ENCODE measurements at regions not wholly inside any gene's neighbourhood (a gene's known extent, or its start where the extent isn't known, plus 50 kb on each side); places are given as distances from the start of the nearest gene placed in this dataset.

DNA sequence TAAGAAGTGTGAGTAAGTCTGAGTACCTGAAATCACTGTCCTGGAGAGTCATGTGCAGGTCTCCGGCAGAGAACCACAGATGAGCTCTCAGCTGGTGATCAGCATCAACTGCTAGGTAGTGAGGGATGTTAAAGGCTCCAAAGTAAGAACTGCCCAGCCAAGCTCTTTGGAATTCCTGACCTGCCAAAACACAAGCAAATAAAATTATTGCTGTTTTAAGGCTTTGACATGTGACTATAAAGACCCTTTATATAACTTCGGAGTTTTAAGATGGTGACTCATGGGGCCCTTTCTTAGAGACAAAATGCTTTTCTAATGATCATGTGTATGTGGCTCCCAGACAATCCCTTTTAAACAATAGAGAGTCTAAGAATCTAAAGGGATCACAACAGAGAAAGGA is 855.7 kb downstream of the TRIB2 start:
- in situ Hi-C loops (cut with MboI; ENCODE audit: low sequenced_read_pairs), result no loop called here

DNA sequence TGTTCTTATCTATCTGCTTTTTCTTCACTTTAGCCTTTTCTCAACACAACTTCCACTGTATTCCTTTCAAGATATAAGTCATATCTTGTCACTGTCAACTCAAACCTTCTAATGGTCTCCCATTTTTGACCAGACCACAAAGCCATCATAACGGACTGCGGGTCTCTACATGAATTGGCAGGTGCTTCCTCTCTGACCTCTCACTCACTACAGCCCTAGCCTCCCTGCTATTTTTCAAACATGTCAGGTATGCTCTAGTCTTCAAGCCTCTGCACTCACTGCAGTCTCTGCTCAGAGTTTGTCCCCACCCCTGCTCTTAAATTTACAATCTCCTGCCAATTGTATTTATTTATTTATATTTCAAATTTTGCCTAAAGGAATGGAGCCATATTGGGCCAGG is 858.1 kb downstream of the TRIB2 start:
- in situ Hi-C loops (cut with MboI; ENCODE audit: low sequenced_read_pairs), result no loop called here

DNA sequence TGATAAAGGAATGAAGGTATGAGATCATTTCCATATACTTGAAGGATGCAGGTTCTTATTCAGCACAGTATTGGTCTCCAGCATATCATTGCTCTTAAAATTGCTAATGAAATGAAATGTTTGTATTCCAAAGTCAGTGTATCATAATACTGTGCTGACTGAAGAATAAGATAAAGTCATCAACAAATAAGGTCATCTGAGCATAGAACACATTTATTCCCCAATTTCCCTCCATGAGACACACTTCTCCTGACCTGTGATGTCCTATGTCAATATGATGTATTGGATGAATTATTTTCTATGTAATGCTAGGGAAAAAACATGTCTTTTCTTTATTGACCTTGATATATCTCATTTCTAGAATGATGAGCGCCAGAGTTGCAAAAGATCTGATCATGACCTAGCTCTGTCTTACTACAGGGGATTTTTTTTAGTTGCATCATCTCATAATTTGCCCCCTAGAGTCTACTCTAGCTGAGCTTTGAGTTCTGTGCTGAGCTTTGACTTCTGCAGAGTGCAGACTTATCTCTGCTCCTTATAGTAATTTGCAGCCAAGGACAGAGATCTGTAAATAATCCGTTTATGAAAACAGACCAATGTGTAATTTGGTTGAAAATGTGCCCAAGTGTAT is 859.8 kb downstream of the TRIB2 start:
- in situ Hi-C loops (cut with MboI; ENCODE audit: low sequenced_read_pairs), result no loop called here

DNA sequence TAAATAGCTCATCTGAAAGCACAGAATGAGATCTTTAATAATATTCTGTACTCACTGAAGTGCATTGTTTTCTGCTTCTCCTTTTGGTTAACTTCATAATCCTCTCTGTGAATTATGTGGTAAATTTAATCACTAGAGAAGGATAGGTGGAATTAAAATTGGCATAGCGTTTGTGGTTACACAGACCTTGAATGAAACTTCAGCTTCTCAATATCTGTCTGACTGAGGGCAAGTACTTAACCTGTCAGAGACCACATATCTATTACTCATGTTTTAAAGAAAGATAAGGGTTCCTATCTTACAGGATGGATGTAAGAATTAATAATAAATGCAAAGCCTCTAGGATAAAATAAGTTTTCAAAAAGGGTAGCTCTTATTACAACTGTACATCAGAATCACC is 861.8 kb downstream of the TRIB2 start:
- in situ Hi-C loops (cut with MboI; ENCODE audit: low sequenced_read_pairs), result no loop called here

DNA sequence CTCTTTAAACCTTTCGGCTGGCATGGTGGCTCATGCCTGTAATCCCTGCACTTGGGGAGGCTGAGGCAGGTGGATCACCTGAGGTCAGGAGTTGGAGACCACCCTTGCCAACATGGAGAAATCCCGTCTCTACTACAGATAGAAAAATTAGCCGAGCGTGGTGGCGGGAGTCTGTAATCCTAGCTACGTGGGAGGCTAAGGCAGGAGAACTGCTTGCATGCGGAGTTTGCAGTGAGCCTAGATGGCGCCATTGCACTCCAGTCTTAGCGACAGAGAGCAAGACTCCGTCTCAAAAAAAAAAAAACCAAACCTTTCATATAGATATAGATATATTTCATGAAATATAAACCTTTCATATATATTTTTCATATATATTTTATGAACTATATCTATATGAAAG is 864.7 kb downstream of the TRIB2 start:
- in situ Hi-C loops (cut with MboI; ENCODE audit: low sequenced_read_pairs), result no loop called here

DNA sequence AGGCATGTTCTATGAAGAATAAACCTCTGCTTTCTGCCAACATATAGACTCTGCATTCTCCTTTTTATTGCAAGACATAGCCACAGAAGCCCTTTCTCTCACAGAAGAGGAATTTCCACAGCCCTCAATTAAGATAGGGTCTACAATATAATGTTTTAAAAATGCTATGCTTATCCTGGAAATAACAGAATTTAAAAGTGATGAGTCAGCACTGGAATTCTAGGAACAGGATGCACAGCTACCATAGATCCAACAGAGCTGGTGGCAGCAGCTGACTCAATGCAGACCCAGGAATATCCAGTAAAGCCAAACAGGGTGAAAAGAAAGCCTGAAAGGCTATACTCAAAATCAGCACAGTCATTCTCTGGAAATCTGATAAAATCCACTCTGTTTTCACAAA is 866.9 kb downstream of the TRIB2 start:
- in situ Hi-C loops (cut with MboI; ENCODE audit: low sequenced_read_pairs), result no loop called here

DNA sequence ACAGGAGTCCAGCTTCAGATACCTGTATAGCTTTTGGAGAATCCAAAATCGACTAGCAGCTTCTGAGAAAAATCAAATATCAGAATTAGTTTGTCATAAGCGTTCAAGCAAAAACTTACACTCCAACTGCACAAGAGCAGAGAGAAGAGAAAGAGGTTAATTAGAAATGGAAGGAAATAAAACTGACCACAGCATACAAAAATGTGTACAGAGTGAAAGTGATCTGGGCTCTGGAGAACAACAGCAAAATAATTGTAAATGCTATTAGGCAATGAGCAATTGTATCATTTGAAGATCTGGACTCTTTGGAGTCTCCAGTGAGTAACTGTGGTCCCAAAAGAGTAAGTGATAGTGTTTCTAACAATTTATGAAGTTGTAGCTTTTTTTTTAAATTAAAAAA is 867.3 kb downstream of the TRIB2 start:
- in situ Hi-C loops (cut with MboI; ENCODE audit: low sequenced_read_pairs), result no loop called here

DNA sequence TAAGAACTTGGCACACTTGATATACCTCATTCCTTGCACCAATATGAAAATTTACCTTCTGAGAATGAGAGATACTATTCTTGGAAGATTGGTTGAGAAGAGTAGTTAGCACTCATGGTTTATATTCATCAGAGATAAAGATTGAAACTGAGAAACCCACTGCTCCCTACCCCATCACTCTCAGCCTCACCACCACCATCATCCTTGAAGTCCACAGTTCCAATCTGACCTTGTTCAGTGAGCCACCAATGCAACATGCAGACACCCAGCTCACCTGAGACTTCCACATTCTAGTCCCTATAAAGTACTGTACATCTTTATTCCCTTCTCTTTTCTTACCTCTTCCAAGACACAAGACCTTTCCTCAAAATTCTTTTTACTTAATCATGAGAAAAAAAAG is 869.0 kb downstream of the TRIB2 start:
- in situ Hi-C loops (cut with MboI; ENCODE audit: low sequenced_read_pairs), result no loop called here

DNA sequence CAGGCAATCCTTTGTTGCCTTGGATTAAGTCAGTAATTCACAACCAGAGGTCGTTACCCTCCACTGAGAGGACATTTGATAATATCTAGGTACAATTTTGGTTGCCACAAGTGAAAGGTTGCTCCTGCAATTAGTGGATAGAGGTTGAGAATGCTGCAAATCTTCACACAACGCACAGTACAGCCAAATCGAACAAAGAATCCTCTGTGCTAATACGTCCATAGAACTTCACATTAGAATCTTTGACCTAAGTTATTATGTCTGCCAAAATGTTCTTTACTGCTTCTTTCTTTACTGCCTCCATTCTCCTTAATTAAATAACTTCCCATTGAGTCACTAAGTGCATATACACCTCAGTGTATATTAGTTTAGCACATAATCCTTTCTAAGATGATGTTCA is 879.5 kb downstream of the TRIB2 start:
- in situ Hi-C loops (cut with MboI; ENCODE audit: low sequenced_read_pairs), result no loop called here

DNA sequence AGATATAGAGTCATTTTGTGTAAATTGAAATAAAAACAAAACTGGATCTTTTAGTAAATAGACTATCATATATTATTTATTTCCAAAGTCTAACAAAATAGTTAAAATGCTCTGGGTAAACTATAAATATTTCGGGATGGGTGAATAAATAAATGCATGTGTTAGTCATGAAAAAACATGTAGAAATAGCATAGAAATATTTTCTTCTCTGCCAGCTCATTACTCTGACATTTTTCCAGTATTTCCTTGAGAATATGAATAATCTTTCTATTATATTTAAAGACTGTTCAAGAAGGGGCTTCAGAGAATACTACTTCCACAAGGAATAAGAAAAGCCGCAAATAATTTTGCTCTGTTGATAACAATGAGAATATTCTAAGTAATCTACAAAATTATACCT is 880.4 kb downstream of the TRIB2 start:
- in situ Hi-C loops (cut with MboI; ENCODE audit: low sequenced_read_pairs), result no loop called here

DNA sequence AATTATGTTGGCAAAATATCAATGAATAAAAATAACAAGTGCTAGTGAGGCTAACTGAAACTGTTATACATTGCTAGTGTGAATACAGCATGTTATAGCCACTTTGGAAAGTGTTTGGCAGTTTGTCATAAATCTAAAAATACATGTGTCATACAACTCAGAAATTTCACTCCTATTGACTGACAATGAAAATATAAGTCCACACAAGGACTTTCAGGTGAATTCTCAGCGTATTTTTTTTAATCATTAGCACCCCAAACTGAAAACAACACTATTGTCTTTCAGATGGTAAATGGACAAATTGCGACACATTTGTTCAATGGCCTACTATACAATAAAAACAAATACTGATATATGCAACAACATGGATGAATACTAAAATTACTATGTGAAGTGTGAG is 884.8 kb downstream of the TRIB2 start:
- in situ Hi-C loops (cut with MboI; ENCODE audit: low sequenced_read_pairs), result no loop called here

DNA sequence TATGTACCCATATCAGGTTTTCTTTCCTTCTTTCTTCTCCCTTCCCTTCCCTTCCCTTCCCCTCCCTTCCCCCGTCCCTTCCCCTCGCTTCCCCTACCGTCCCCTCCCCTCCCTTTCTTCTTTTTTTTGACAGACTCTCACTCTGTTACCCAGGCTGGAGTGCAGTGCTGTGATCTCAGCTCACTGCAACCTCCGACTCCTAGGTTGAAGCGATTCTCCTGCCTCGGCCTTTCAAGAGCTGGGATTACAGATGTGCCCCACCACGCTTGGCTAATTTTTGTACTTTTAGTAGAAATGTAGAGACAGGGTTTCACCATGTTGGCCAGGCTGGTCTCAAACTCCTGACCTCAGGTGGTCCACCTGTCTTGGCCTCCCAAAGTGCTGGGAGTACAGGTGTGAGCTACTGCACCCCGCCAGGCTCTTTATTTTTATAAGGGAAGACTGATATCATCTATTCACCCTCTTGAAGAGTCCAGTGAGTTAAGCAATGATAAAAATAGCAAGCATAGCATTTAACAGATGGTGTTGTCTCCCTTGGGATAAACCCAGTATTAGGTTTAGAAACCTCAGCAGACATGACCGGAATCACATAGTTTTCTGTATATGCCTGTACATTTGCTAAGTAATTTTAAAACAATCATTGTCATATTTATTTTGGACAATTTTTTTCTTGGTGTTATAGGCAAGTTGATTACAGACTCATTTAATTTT is 888.4 kb downstream of the TRIB2 start:
- in situ Hi-C loops (cut with MboI; ENCODE audit: low sequenced_read_pairs), result no loop called here

DNA sequence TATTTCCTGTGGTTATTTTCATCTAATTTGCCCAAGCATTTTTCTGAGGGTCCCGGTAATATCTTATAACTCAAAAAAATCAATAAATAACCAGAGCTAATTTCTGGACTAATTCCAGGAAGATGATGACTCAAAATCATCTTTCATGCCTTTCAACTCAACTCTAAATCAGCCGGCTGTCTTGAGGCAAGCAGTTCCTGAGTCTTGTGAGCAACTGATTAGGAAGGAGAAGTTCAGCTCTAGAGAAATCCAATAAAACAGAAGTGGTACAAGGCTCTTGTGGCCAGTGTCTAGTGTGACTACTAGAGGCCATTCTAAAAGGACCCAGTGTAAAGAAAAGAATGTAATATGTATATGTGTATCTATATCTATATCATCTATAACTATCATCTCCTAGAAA is 890.4 kb downstream of the TRIB2 start:
- in situ Hi-C loops (cut with MboI; ENCODE audit: low sequenced_read_pairs), result no loop called here

DNA sequence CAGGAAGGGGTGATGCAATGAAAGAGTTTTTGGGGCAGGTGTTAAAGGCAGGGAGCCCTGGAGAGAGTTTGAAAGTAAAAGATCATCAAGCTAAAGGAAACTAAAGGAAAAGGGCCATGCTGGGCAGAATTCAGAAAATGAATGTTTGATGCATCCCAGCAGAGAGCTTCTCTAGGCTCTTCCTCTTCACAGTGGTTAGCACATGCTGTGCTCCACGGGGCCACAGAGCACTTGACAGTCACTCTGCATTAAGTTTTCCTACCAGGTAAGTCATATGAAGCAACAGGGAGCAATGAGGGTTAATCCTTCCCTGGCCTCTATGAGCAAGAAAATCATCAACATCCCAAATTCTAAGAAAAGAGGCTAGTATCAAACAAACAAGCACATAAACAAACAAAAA is 895.2 kb downstream of the TRIB2 start:
- in situ Hi-C loops (cut with MboI; ENCODE audit: low sequenced_read_pairs), result no loop called here

DNA sequence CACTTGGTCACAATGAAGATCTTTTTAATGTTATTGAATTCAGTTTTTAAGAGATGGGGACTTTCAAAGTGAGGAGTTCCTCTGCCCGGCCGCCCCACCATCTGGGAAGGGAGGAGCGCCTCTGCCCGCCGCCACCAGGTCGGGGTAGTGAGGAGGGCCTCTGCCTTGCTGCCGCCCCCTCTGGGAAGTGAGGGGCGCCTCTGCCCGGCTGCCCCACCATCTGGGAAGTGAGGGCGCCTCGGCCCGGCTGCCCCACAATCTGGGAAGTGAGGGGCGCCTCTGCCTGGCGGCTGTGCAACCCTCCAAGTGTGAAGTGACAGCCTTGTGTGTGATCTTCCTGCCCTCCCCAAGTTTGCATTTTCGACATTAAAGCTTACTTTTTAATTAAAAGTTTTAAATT is 899.3 kb downstream of the TRIB2 start:
- in situ Hi-C loops (cut with MboI; ENCODE audit: low sequenced_read_pairs), result no loop called here

DNA sequence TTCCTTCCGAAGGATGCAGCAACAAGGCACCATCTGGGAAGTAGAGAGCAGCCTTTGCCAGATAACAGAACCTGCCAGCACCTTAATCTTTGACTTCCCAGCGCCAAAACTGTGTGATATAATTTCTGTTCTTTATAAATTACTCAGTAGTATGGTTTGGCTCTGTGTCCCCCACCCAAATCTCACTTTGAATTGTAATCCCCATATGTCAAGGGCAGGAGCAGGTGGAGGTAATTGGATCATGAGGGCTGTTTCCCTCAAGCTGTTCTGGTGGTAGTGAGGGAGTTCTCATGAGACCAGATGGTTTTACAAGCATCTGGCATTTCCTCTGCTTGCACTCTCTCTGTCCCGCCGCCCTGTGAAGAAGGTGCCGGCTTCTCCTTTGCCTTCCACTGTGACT is 899.9 kb downstream of the TRIB2 start:
- in situ Hi-C loops (cut with MboI; ENCODE audit: low sequenced_read_pairs), result no loop called here

DNA sequence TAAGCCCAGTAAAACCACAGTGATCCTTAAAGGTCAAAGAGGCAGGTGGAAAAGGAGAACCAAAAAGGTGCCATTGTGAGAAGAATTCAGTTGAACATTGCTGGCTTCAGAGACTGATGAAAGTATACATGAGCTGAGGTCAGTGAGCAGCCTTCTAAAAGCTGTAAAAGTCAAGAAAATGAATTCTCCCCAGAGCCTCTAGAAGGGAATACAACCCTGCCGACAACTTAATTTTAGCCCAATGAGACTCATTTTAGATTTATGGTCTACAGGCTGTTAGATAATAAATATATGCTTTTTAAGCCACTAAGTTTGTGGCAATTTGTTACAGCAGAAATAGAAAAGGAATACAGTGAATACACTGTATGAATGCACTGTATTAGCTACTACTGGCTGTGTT is 911.4 kb downstream of the TRIB2 start:
- in situ Hi-C loops (cut with MboI; ENCODE audit: low sequenced_read_pairs), result no loop called here

DNA sequence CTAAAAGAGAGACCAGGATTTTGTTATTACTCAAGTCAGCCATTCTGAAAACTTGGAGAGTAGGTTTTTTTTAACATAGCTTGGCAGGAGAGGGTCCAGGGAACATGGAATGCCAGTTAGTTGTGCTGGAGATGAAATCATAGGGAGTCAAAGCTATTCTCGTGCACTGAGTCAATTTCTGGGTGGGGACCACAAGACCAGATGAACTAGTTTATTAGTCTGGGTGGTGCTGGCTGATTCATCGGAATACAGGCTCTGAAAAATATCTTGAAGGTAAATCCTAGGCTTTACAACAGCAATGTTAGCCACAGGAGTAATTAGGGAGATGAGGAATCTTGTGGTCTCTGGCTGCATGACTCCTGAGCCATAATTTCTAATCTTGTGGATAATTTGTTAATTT is 921.4 kb downstream of the TRIB2 start:
- in situ Hi-C loops (cut with MboI; ENCODE audit: low sequenced_read_pairs), result no loop called here

DNA sequence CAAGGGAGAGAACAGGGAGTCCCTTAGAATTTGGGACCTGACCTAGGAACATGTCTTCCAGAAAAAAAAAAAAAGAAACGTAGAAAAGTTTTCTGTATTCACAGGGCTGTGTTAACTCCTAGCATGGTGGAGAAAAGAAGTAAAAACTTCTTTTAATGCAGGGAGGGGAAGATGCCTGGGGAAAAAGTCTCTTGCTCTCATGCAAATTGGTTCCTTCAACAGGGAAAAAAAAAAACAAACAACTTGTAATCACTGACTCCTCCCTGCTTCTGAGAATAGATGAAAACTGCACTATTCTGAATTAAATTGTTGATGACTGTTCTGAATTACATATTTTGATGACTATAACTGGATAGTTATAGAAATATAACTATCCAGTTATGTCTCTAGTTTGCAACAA is 933.2 kb downstream of the TRIB2 start:
- in situ Hi-C loops (cut with MboI; ENCODE audit: low sequenced_read_pairs), result no loop called here

DNA sequence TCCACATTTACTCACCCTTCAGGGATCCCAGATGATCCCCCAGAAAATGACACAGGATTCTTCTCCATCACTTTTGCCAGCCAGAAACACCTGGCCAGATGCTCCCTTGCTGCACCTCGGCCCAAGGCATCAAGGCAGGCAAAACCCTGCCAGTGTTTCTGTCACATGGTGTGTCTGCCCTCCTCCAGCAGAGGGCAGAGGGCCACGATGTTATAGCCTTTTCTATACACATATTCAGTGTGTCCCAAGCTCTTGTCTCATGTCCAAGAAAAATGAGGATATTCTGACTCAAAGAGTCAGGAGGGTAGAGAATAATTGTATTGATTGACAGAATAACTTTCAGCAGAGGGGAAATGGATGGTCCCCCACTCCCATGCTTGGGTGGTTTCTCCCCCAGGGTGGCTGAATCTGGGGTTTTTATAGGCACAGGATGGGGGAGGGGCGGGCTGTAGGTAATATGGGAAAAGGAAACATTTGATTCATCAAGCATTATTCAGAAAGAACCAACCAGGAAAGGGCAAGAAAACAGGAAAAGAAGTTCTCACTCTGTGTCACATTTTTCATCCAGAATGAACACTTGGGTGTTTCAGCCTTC is 933.9 kb downstream of the TRIB2 start:
- in situ Hi-C loops (cut with MboI; ENCODE audit: low sequenced_read_pairs), result no loop called here

DNA sequence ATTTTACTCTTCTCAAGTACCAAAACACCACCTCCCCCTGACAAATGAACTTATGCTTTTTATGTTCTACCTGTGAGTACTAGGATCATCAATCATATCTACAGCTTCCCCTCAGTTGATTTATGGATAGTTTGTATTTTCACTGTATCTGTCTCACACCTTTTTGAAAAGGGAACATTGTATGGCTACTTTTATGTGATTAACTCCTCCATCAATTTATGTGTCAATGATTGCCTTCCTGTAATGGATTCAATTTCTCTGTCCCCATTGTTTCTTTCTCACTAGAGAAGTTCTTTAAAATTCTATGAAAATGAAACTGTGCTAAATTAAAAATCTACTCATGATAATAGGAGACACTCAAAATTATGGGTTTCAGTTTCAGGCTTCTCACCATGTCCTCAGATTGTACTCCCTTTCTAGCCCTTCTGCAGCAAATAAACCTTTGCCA is 935.0 kb downstream of the TRIB2 start:
- in situ Hi-C loops (cut with MboI; ENCODE audit: low sequenced_read_pairs), result no loop called here

DNA sequence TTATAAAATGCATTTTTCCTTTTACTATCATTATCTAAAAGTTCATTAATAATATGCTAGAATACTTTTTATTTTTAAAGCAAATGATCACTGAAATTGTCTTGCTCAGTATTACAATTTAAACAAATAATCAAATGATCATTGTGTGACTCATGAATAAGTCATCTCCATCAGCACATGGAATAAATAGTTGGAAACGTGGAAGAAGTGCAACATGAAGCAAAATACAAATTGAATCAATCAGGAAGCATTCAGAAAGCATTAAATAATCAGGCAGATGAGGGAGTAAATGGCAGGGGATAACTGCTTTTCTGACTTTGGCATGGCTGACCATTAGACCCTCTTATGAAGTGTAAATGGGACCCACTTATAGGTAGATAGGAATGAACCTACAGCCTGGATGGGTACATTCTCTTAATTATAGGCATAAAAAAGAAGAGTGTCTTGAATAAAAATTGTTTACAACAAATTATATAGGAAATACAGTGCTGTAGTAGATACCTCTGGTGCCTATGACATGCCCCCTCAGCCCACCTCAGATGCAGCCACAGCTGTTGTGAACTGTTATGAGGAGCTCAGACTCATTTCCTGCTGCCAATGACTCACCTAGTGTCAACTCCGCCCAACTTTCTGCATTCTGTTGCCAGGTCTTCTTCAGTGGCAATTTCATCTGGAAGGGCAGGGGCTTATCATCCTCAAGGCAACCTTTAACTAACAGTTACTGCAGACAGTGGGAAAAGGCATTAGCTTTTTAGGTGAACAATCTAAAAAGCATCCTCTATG is 936.0 kb downstream of the TRIB2 start:
- in situ Hi-C loops (cut with MboI; ENCODE audit: low sequenced_read_pairs), result no loop called here

Data from HL-60/S4 treated with retinoic acid at 250 ng/mL for 4 days and 3 days (cell line).